Activated CD8-positive, alpha-beta T cell treated with anti-CD3 and anti-CD28 coated beads for 36 hours (primary cell): ENCODE measurements at regions not wholly inside any gene's neighbourhood (a gene's known extent, or its start where the extent isn't known, plus 50 kb on each side); places are given as distances from the start of the nearest gene placed in this dataset.

ENCODE experiments used
- ATAC-seq: fragments of 200-7000 bp; cut with Tn5 transposase; one replicate; pipeline ENCODE4 v1.10.0; 2021; ENCODE audit warnings: mild to moderate bottlenecking, moderate library complexity
- CTCF ChIA-PET: fragments of 350-600 bp; sonication (Branson Sonifier 250); formaldehyde crosslinking; loops from one replicate; lab custom pipeline; 2021; ENCODE audit warnings: antibody characterized with exemption; lab: Charles Lee
- POLR2A ChIA-PET: fragments of 350-600 bp; sonication (Branson Sonifier 250); formaldehyde crosslinking; loops from one replicate; lab custom pipeline; 2021; ENCODE audit warnings: antibody characterized with exemption; lab: Charles Lee
- DNase-seq: peaks from one replicate; pipeline ENCODE4 v3.0.0-alpha.2; 2020
- H3K27ac Mint-ChIP-seq: one replicate; pipeline ENCODE4 v1.8.0; 2021; ENCODE audit warnings: mild to moderate bottlenecking, mixed read lengths
- H3K27me3 Mint-ChIP-seq: one replicate; pipeline ENCODE4 v1.8.0; 2021; ENCODE audit warnings: mixed read lengths
- H3K36me3 Mint-ChIP-seq: one replicate; pipeline ENCODE4 v1.8.0; 2021; ENCODE audit warnings: low read depth, mixed read lengths
- H3K4me1 Mint-ChIP-seq: one replicate; pipeline ENCODE4 v1.8.0; 2021; ENCODE audit warnings: low read depth, mixed read lengths
- H3K4me3 Mint-ChIP-seq: one replicate; pipeline ENCODE4 v1.8.0; 2021; ENCODE audit warnings: mild to moderate bottlenecking, moderate library complexity, mixed read lengths
- H3K9me3 Mint-ChIP-seq: one replicate; pipeline ENCODE4 v1.8.0; 2021; ENCODE audit warnings: mixed read lengths
- CTCF ChIP-seq: fragments of 200-600 bp; IDR thresholded peaks from one replicate; pipeline ENCODE4 v1.8.0; 2022; ENCODE audit warnings: antibody characterized with exemption, mild to moderate bottlenecking
- intact Hi-C: fragments of 100-400 bp; cut with micrococcal nuclease; formaldehyde crosslinking; loops from one replicate; pipeline ENCODE4 v1.10.0; 2022

GRCh38 chr21:36245649-36246048 is 74.3 kb upstream of the MORC3 start:
- TF ChIP-seq CTCF = no peak
- peaks cover 5% of the 10 kb centered on the region for H3K4me1 Mint-ChIP-seq
- H3K27me3 Mint-ChIP-seq = no peaks in the 10 kb centered on the region
- no peaks in the 10 kb centered on the region for H3K9me3 Mint-ChIP-seq
- H3K36me3 Mint-ChIP-seq = peaks cover 13% of the 10 kb centered on the region
- CTCF ChIA-PET = interaction anchor here (1.3 to 1.9 kb wide), 2 partner anchors 12 to 14 kb away, joined by 4 read pairs; no protein-coding TSS in a partner anchor
- DNase-seq (no peak), ATAC-seq (no peak)
- POLR2A ChIA-PET = interaction anchor here (0.5 to 0.6 kb wide), 2 partner anchors 33 to 718 kb away, joined by 3 read pairs; no protein-coding TSS in a partner anchor
- intact Hi-C loops = no loop called here
- H3K27ac Mint-ChIP-seq = no peak overlapping the region
- no peak overlapping the region for H3K4me3 Mint-ChIP-seq

GRCh38 chr21:36246080-36246631 is 73.8 kb upstream of the MORC3 start:
- CTCF ChIA-PET = interaction anchor here (1.3 to 1.9 kb wide), 2 partner anchors 13 to 14 kb away, joined by 4 read pairs; no protein-coding TSS in a partner anchor
- ATAC-seq = no peak
- intact Hi-C loops = no loop called here
- H3K27me3 Mint-ChIP-seq = no peaks in the 10 kb centered on the region
- H3K36me3 Mint-ChIP-seq = peaks cover 15% of the 10 kb centered on the region
- H3K27ac Mint-ChIP-seq = no peak overlapping the region
- no peak for DNase-seq
- no peaks in the 10 kb centered on the region for H3K9me3 Mint-ChIP-seq
- no peak overlapping the region for H3K4me3 Mint-ChIP-seq
- POLR2A ChIA-PET = interaction anchor here (0.6 kb wide), 1 partner anchor 717 kb away, joined by 3 read pairs; no protein-coding TSS in a partner anchor
- H3K4me1 Mint-ChIP-seq = peaks cover 5% of the 10 kb centered on the region
- TF ChIP-seq CTCF = no peak

GRCh38 chr21:36247316-36248010 is 72.5 kb upstream of the MORC3 start:
- Mint-ChIP-seq H3K27ac (no peak overlapping the region), H3K36me3 (peaks cover 15% of the 10 kb centered on the region), H3K9me3 (no peaks in the 10 kb centered on the region), H3K4me3 (no peak overlapping the region), H3K27me3 (no peaks in the 10 kb centered on the region), H3K4me1 (peaks cover 5% of the 10 kb centered on the region)
- intact Hi-C loops = no loop called here
- ChIA-PET POLR2A (no interaction called here), CTCF (interaction anchor here (0.9 to 1.9 kb wide), 2 partner anchors 12 to 107 kb away, joined by 3 to 4 read pairs; no protein-coding TSS in a partner anchor)
- no peak for ATAC-seq
- TF ChIP-seq CTCF = no peak
- DNase-seq = no peak

- DNase-seq = no peak
- Mint-ChIP-seq H3K4me1 (peaks cover 5% of the 10 kb centered on the region), H3K27me3 (no peaks in the 10 kb centered on the region), H3K27ac (peak overlapping the region; percentile 57), H3K9me3 (no peaks in the 10 kb centered on the region), H3K4me3 (no peak overlapping the region), H3K36me3 (peaks cover 26% of the 10 kb centered on the region)
- ATAC-seq = no peak
- ChIA-PET POLR2A (interaction anchor here (0.6 to 1.2 kb wide), 4 partner anchors 11 to 134 kb away, joined by 3 read pairs; no protein-coding TSS in a partner anchor), CTCF (no interaction called here)
- TF ChIP-seq CTCF = no peak
- intact Hi-C loops = no loop called here
Measured at GRCh38 chr21:36249576-36250422, 70.2 kb upstream of the MORC3 start.
